Pulmonary artery endothelial cell (primary cell): ENCODE measurements at regions not wholly inside any gene's neighbourhood (a gene's known extent, or its start where the extent isn't known, plus 50 kb on each side); places are given as distances from the start of the nearest gene placed in this dataset.

Experiments
- DNase-seq: peaks from one replicate; pipeline ENCODE4 v3.0.0-alpha.2; 2011; ENCODE audit warnings: low read depth, low spot score

DNA sequence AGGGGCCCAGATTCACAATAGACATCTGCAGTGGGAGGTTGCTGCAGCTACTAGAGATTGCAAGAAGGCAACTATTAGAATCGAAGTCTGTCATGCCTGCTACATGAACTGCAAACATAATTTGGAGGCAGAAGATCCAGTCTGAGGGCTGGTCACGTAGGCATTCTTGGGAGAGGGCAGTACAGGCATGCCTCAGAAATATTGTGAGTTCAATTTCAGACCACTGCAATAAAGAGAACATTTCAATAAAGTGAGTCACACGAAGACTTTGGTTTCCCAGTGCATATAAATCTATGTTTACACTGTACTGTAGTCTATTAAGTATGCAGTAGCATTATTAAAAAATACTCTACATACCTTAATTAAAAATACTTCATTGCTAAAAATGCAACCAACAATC lies 585.8 kb upstream of the FAT1 start:
- no peak for DNase-seq

DNA sequence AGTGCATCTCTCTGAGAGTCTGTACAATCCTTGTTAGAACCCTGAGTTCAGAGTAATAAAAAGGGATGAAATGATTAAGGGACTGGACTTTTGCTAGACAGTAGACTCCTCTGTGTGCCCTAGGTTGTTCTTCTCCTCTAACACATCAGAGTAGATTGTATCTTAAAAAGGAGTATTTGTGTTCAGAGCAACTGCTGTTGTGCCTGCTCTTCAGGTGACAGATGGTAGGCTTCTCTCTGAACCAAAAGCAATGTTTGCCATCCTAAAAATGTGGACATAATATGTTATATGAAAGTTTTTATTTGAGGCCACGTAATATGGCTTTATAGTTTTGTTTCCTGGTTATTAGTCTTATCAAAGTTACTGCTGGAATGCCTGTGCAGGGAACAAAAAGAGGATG lies 588.6 kb upstream of the FAT1 start:
- DNase-seq: no peak

DNA sequence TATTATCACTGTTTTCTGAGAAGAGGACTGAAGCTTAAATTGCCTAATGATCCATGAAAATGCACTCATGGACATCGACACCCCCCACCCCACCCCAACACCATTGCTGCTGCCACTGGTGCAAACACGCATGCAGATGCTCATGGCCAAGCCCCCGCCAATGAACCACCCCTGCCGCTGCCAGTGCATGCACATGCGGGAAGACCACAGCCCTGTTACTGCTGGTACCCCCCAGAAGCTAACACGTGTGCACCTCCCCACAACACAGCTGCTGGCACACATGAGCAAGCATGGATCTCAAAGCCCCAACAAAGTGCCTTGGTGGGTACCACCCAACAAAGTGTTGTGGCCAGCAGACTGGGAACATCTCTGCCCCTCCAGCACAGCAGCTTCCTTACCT lies 594.1 kb upstream of the FAT1 start:
- no peak for DNase-seq

DNA sequence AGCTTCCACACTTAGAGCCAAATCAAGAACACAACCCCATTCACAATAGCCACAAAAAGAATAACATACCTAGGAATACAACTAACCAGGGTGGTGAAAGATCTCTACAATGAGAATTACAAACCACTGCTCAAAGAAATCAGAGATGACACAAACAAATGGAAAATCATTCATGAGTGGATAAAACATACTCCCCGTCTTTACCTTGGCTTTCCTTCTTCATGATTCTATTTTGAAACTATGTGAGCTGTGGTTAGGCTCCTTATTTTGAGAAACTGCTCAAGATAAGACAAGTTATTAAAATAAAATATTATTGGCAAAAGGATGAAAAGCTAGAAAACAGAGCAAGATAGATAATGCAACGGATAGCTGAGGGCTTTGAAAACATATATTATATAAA lies 598.1 kb upstream of the FAT1 start:
- DNase-seq: no peak

DNA sequence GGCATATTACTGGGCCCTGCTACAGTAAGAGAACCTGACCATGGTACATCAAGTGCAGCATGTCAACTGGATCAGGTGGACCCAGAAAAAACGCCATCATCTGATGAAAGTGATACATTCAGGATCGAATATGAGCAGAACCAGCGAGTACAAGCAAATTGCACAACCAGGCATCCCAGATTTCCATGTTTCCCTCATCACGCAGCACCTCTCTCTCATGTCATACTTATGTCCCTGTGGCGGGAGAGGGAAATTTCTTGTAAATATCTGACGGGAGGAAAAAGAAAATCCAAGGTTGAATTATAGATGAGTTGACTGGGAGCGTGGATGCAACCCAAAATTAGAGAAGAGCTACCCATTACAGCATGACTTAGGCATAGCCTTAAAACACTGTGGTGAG lies 608.5 kb upstream of the FAT1 start:
- DNase-seq: no peak

DNA sequence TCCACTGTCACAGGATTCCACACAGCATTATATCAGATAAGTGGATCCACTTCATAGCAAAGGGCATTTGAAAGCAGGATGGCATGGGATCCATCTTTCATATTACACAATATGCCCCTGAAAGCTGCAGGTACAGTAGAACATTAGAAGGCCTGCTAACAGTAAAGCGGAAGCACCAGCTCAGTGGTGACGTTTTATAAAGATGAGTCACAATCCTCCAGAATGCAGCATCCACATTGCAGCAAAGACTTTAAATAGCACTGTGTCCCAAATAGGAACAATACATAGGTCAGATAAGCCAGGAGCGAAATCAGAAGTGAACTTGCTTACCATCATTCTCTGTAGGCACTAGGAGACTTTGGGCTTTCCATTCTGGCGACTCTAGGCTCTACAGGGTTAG lies 609.5 kb upstream of the FAT1 start:
- no peak for DNase-seq

DNA sequence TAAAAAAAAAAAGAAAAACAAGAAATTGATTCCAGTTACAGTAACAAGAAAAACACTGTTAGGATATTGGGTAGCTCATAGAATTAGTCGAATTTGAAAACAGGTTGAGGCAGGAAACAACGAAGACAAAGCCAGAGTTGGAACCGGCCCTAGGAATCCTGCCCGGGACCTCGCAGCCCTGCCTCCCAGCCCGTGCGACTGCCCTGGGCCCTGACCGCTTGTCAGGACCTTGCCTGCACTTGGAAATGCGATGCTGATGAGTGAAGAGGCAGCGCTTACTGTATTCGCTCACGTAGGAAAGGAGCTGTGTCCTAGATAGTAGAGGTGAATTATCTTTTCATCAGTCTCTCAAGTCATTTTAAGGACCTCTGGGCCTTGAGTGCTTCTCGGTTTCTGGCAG lies 611.7 kb upstream of the FAT1 start:
- DNase-seq: no peak

DNA sequence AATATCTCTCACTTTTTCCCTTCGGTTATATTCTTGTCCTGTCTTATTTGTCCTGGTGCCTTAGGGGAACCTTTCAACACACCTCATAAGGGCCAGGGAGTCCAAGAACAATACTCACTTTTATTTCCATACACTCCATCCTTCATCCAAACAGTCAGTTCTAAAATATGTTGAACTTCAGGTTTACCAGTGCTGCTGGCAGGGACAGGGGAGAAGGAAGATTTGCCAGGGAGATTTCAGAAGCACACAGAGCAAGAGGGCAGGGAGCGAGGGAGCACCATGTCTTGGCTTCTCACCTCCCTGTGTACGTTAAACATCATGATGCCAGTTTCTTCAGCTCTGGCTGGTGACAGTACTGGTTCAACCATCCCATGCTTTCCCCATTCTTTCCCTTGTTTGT lies 631.1 kb upstream of the FAT1 start:
- DNase-seq: no peak

DNA sequence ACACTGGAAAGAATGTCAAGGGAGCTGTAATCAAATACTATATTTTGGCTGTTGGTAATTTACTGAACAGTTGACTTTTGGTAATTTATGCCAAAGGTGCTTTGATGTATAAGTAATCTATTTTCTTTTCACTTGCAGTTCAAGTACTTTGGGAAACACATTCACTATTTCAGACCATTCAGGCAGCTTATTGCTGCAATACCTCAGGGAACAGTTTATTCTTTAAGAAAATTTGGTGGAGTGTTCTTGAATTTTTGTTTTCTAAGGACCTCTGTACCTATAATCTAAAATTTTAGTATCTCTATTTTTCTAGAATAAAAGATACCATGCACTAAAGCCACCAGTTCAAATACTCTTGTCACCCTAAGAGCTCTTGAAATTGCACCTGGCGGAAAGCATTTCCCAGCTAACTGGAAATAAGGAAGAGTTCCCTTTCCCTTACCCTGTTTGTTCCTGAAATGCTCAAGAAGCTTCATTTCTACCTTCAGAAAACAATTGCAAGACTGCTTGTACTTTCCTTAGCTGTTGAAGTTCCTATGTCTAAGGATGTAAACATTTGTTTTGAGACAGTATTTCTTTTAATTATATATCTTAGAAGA lies 633.5 kb upstream of the FAT1 start:
- no peak for DNase-seq

DNA sequence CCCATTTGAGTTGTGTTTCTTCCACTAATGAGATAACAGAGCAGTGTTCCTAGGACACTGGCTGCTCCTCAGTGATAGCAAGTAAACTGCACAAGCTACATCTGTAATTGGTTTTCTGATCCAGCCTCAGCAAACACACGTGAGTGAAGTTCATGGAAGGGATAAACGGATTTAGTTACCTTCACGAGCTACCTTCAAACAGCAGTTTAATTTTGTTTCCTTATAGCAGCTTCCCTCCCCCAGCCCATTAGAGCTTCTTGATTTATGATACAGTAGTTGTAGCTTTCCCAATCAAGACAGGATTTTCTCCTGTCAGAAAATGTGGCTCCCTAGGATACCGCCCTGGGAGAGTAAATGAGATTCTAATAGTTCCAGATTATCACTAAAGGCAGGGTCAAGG lies 634.2 kb upstream of the FAT1 start:
- DNase-seq: no peak

DNA sequence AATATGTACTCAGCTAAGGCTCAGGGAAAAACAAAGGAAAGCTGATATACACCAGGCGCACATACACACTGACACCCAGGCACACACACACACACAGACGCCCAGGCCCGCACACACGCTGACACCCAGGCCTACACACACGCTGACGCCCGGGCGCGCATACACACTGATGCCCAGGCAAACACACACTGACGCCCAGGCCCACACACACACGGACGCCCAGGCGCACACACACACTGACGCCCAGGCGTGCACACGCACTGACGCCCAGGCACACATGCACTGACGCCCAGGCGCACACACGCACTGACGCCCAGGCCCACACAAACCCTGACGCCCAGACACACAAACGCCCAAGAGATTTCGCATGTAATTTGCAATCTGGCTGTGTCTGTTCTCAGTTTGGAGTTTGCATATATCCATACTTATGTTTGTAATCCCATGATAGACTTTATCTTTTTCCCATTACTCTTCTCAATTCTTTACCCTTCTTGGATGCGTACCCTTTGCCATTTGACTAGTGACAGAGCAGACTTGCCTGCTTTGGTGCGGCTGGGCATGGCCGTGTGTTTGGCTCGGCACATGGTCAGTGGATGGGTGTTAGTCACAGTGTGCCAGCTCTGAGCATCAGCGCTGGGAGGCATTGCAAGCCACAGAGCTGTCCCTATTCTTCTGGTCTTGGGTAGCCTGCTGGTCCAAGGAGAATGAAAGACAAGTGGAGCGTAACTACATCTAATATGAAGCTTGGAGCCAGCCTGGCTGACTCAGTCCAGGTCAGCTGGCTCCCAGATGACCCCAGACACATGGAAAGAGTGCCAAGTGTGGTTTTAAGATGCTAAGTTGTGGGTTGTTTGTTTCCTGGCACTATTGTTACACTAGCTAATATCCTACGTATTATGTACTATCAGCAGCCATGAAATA lies 632.4 kb upstream of the ZFP42 start:
- no peak for DNase-seq

DNA sequence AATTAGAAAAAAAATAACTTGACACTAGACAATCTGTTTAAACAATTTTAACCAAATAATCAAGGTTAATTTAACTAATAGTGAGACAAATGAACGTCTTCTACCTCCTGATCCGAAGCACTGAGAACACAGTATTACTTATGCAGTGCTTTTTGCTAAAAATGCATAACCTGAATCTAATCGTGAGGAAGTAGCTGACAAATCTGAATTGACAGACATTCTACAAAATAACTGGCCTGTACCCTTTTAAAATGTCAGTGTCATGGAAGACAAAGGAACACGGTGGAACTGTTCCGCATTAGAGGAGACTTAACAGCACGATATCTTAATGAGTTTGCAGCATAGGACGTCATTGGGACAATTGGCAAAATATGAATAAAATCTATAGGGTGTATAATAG lies 631.2 kb upstream of the ZFP42 start:
- DNase-seq: no peak

DNA sequence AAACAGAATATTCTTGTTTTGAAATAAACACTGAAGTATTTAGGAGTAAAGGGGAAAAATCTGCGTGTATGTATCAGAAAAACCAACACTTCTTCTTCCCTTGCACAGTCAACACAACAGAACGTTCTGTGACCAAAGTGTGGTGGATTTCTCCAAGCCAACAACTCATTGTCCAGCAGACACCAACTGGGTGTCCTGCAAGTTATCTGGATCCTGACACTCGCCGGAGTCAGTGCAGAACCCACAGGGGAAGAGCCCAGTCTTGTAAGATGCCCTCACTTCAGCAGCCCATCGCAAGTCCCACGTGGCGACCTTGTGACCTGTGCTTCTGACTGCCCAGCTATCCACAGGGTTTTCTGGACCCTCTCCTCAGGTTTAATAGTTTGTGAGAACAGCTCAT lies 630.7 kb upstream of the ZFP42 start:
- no peak for DNase-seq

DNA sequence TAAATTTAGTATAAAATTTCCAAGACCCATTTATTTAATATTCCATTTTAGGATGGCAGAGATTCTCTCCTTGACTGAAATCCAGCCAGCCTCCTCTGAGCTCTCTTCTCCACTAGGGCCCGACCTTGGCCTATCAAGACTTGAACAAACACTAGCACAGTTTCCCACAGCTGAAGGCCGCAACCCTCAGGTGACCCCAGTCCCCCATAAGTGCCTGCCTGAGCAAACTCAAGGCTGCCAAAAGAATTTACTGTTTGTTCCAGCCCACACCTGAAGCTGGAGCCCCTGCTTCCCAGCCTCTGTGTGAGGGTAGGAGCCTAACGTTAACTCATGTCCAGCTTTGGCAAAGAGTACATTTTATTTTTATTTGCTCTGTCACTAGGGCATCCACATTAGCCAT lies 629.0 kb upstream of the ZFP42 start:
- no peak for DNase-seq

DNA sequence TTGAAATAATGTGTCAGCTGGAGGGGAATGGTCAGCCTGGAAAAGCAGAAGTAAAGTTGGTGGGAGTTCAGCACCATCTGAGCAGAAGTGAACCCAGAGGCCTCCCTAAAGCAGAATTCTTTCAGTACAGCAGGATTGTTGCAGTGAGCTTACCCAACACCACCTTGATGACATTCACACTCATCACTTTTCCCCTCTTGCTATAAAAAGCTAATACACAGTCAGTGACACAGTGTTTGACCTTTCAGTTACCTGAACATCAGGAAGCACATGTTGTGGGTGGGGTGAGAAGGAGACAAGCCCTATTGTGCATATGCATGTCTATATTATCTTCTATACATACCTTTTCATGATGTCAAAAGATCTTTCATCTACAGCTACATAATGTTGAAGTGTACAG lies 624.7 kb upstream of the ZFP42 start:
- DNase-seq: no peak

DNA sequence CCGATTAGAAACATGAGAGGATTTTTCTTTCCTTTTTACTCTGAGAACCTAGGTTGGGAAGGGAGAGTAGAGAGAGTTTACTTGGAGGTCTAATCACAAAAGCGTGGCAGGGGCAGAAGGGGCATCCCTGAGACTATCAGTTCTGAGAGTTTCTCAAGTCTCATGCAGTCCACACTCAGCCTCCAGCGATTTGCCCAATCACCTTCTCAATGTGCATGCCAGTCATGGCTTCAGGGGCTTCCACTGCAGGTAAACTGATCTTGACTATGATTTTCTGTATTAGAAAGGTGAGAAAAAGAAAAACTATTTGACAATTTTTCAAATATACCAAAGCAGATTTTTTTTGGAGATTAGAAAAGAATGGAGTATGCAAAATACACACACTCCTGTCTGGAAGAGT lies 617.1 kb upstream of the ZFP42 start:
- DNase-seq: no peak

DNA sequence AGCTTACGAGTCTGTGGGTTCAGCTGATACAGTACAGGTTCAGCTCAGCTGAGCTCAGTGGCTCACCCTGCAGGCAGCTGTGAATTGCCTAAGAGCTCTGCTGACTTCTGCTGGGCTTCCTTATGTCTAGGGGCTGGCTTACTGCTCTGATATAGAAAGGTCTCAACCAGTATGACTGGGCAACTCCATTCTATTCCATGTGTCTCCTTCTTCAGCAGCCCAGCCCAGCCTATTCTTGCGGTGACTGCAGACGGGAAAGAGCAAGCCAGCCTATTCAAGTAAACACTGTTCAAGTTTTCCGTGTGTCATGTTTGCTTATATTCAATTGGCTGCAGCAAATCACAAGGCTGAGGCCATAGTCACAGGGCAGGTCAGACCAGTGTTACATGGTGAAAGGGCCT lies 615.4 kb upstream of the ZFP42 start:
- no peak for DNase-seq

DNA sequence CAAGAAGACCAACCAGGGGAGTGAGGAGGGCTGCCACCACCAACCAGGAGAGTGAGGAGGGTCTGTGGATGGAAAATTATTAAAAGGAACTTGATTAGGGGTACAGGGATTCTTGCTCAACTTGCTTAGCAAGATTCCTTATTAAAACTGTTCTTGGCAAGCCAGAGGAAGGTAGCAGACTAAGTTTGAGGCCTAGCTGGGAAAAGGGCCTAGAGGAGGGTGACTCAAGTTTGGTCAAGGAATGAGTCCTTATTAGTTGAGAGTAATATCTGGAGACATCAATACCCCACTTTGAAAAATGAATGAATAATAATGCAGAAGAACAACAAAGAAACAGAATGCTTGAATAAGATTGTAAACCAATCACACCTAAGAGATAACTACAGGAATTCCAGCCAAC lies 612.4 kb upstream of the ZFP42 start:
- no peak for DNase-seq

DNA sequence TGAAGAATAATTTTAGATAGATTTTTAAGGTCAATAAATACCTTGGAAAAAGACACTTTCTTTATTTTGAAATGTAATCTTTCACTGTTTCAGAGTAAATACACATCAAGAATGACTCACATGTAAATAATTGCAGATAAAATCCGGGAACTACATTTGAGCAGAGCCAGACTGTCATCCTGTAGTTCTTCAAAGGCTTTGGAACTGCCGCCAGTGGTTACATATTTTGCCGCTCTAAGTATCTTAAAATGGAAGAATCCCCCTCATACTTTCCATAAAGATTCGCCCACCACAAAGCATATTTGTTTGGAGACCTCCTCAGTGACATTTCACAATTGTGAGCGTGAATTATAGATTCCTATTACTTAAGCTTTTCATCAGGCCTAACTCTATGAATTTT lies 607.8 kb upstream of the ZFP42 start:
- DNase-seq: no peak

DNA sequence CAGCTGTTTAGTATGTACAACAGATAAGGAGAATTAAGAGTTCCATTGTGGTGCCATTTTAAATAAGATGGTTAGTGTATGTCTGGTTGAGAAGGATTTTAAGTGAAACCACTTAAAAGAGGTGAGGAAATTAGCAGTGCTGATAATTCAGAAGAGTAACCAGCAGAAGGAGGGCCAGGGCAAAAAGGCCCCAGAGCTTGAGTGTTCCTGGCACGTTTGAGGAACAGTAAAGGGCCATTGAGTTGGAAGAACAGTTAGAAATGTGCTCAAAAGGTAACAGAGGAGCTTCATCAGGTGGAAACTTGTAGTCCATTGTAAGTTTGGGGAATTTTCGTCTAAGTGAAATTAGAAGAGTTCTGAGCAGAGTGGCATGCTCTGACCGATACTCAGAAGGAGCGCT lies 606.2 kb upstream of the ZFP42 start:
- DNase-seq: no peak

DNA sequence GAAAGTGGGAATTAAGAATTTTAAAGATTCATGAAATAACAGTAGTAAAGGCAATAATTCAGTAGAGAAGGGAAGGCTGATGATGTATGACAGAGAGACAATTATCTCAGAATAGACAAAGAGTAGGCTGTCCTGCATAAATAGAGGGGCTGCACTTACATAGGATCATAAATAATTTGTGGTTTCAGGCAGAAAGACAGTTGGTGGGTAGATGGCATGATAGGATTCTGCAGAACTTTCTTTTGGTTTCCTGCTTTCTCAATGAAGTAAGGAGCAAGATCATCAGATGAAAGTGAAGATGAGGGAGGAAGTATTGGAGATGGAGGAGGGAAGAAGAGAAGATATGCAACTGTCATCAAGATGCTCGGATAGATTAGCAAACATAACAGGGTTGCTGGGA lies 604.9 kb upstream of the ZFP42 start:
- DNase-seq: no peak

DNA sequence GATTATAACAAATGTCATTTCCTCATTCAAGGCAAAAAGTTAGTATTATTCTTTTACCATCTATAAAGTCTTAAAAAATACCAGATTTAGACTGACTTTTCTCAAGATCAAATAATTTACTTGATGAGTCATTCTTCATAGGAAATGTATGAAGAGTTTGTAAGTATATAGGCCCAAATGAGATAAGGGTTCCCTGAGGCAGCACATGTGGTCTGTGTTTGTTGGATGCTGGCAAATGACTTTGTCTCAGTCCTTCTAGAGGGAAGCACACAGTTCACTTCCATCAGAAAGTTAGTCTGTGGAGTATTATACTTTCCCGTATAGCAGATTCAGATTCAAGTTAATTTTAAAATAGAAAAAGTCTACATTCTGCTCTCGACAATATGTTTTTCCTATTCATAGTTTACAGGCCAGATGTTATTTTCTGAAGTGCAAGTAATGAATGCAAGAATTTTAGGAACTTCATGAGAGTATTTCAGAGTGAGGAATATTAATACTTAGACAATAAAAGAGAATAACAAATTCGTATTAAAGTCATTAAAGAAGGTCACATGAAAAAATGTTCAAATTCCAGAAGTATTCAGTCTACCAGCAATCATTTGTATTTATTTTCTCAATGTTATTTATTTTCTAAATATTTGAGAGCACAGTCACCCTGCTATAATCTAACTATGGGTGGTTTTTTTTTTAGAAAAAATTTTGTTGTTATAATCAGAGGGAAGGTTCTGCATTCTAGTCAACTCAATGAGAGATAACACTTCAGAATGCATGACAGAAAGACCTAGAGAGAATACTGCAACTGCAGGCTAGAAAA lies 601.8 kb upstream of the ZFP42 start:
- no peak for DNase-seq

DNA sequence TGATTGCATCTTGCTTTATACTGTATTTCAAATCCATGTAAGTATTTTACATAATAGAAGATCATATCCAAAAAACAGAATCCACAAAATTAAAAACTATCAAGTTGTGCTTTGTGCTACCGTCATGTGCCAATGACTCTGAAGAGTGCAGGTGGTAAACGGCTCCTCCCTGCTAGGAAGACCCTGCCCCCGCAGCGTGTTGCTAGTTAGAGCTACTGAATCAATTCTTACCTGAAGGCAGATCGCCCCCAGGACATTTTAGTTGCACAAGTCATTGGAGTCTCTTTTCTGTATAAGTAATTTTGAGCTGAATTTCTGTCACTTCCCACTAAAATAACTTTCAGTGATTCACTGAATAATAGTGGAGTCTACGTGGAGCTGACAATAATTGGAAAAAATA lies 599.5 kb upstream of the ZFP42 start:
- no peak for DNase-seq
